Left cardiac atrium (tissue), 4 donors: ENCODE measurements at regions not wholly inside any gene's neighbourhood (a gene's known extent, or its start where the extent isn't known, plus 50 kb on each side); places are given as distances from the start of the nearest gene placed in this dataset.
"Not testable (repeated sequence)": the region's sequence is repeated elsewhere in the genome, so short reads cannot be mapped to it uniquely, and the experiment has no call there.

Experiments
- ATAC-seq, 2 donors: fragments of 200-7000 bp; cut with Tn5 transposase; one replicate each; pipeline ENCODE4 v1.9.1; 2020; ENCODE audit warnings: mild to moderate bottlenecking in 2 of 2, moderate library complexity in 2 of 2
- DNase-seq: peaks from one replicate; pipeline ENCODE4 v3.0.0-alpha.2; 2020
- intact Hi-C, 2 donors: fragments of 100-400 bp; cut with DNase I; formaldehyde crosslinking; loops; one replicate each; pipeline versions ENCODE4 v1.14.1 to v1.15.1; 2022 to 2023
- donor health status: DM: no; HTN: yes; CAD: no.
- donor health status: DM: no; HTN: yes; CAD: no; lungs with severe emphysema.
- donor health status: DM: yes; HTN: yes; CAD: no.
- donor health status: Dilated cardiomyopathy.

DNA sequence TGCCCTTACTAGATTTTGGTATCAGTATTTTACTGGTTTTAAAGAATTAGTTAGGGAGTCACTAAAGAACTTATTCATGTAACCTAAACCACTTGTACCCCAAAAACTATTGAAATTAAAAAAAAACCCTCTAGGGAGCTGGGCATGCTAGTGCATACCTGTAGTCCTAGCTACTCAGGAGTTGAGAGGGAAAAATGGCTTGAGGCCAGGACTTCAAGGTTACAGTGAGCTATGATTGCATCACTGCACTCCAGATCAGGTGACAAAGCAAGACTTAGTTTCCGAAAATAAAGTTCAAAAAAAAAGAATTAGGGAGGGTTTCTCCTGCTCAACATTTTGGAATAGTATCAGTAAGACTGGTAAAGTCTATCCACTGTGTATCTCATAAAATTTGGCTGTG is 364.4 kb upstream of the LUZP2 start:
- ATAC-seq (no peak), DNase-seq (no peak)
- intact Hi-C loops: no loop called here

DNA sequence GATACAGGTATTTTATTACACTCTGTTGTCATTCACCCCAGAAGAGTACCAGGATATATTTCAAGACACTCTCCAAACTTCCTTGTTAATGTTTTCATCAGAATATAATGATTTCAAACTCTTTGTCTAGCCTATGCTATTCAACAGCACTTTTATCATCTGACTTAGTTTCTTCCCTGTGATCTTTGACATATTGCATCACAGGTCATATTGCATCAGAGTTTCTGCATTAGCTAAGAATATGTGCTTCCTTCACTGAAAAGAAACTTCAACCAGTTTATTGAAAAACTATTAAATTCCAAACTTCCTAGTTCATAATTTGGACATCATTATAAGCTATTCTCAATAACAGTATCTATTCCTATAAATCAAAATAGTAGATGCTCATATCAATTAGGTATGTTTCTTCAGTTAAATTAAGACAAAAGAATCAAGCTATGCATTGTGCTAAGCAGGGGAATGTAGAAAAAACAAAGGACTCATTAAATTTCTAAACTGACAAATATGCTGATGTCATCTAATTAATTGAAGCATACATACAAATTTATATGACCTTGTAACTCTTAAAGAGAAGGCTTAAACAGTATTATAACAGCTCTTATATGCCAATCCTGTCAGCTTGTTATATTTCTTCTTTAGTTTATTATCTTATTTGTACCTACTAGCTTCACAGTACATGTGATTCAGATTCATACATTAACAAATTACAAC is 361.8 kb upstream of the LUZP2 start:
- intact Hi-C loops: no loop called here
- no peak for ATAC-seq
- no peak for DNase-seq

DNA sequence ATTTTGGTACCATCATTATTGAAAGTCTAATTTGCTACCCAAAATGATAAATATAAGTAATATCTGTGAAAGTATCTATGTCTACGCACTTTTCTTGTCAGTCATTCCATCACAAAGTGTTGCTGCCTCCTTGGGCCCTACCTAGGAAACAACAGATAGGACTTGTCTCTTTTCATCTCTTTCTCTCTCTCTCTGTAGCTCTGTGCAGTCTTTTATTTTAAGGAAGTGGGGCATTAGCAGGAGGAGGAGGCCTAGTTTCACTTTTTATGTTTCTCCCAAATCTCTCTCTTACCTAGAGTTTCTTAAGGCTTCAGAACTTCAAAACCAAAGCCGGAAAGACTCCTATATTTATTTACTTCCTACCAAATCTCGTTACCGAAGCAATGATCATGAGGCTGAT is 354.8 kb upstream of the LUZP2 start:
- no peak for ATAC-seq
- intact Hi-C loops: no loop called here
- no peak for DNase-seq

DNA sequence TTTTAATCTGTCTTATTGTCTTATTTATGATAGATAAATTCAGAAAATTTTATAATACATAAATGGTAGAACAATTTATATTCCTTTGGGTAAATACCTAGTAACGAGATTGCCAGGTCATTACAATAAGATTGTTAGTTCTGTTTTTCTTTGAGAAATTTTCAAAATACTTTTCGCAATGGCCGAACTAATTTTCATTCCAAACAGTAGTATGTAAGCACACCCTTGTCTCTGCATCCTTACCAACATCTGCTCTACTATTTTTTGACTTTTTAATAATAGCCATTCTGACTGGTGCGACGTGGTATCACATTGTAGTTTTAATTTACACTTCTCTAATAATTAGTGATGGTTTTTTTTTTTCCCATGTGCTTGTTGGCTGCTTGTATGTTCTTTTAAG is 351.4 kb upstream of the LUZP2 start:
- ATAC-seq (no peak), DNase-seq (no peak)
- intact Hi-C loops: no loop called here

DNA sequence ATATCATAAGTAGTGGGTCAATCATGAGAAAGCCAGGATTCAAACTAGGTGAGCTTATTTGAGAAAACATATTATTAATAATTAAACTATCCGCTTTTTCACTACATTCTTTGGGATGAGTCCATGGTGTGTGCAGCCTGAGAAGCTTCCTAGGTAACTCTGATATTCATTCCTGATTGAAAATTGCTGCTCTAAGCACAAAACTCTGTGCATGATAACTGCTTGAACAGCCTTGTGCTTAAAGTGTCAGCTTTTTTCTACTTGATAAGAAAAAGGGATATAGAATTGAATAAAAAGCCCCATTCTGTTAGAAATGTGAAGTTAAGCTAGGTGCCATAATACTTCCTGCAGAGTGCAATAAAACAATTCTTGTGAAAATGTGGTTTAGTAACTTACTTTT is 343.5 kb upstream of the LUZP2 start:
- ATAC-seq (no peak), DNase-seq (no peak)
- intact Hi-C loops: no loop called here

DNA sequence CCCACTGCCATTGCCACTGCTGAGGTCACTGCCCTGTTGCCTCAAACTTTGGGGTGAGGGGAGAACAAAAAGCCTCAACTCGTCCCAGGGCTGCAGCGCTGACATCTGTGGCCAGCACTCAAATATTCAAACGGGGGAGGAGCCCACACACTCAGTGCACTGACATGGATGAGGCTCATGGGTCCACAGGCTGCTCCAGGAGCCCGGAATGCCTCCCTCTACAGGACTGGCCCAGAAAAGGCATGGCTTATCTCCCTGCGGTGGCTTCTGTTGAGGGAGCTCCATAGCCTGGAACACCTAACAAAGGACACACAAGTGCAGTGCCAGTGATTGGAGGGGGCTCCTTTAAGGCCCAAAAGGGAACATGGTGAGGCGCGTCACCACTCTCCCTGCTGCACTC is 341.1 kb upstream of the LUZP2 start:
- intact Hi-C loops: no loop called here

DNA sequence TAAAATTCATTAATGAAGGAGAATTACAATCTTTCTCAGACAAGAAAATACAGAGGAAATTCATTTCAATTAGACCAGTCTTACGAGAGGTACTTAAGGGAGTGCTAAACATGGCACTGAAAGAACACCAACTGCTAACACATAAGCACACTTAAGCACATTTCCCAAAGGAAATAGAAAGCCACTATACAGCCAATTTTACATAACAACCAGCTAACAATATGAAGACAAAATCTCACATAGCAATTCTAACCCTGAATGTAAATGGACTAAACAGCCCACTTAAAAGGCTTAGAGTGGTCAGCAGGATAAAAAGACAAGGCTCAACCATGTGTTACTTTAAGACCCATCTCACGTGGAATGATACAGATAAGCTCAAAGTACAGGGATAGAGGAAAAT is 339.5 kb upstream of the LUZP2 start:
- DNase-seq (no peak), ATAC-seq (no peak)
- intact Hi-C loops: no loop called here

More for the DNA sequence above, 341.1 kb upstream of the LUZP2 start:
- ATAC-seq (no peak), DNase-seq (no peak)

DNA sequence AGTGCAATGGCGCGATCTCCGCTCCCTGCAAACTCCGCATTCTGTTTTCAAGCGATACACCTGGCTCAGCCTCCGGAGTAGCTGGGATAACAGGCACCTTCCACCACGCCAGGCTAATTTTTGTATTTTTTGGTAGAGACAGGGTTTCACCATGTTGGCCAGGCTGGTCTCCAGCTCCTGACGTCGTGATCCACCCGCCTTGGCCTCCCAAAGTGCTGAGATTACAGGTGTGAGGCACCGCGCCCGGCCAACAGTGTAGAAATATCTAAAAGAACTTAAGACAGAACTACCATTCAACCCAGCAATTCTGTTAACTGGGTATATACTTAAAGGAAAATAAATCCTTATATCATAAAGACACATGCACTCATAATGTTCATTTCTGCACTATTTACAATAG is 335.3 kb upstream of the LUZP2 start:
- no peak for ATAC-seq
- intact Hi-C loops: no loop called here
- DNase-seq: no peak

DNA sequence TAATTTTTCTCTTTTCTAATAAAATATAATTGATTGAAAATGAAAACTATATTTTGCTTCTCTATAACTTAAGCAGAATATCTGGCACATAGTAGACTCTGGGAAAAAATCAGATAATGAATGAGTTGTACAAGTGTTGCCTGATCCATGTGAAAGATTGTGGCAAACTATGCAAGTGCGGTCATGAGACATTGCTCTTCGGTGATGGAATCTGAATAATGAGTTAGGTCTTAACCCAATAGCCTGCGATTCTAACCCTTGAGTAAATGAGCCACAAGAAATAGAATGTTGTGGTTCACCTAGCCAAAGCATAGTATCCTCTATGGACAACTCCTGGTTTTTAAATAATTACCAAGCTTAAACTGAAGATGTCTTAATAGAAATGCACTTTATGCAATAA is 333.7 kb upstream of the LUZP2 start:
- no peak for ATAC-seq
- intact Hi-C loops: no loop called here
- DNase-seq: no peak

DNA sequence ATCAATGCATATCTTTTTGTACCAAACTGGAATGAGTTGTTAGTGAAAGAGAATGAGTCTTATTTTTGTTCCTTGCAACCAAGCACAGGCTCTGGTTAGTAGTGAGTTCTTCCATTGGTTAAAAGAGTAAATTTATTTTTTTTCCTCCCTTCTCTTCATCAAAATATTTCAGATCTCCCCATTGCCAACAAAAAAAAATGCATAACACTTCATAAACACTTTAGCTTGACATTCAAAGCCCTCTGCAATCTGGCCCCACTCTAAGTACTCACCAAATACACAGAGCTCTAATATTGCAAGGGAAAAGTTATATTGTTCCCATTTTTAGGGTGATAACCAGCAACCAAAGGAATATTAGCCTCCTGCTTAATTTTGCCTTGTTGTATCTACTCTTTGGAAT is 333.0 kb upstream of the LUZP2 start:
- ATAC-seq (no peak), DNase-seq (no peak)
- intact Hi-C loops: no loop called here

DNA sequence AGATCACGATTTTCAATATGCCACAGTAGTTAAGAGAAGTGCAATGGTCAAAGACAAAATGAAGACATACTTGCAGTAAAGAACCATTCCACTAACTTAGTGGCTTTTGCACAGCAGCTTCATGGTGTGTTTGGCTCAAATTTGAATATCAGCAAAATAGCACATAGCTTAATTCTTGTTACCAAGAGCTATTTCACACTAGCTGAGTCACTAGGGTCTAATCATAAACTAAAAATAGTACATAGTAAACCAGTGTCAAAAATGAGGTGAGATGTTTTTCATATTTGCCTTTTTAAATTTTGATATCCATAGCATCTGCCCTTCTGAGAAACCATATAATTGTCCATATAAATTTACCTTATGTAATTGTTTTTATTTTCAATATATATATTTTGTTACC is 325.0 kb upstream of the LUZP2 start:
- ATAC-seq (no peak), DNase-seq (no peak)
- intact Hi-C loops: no loop called here

DNA sequence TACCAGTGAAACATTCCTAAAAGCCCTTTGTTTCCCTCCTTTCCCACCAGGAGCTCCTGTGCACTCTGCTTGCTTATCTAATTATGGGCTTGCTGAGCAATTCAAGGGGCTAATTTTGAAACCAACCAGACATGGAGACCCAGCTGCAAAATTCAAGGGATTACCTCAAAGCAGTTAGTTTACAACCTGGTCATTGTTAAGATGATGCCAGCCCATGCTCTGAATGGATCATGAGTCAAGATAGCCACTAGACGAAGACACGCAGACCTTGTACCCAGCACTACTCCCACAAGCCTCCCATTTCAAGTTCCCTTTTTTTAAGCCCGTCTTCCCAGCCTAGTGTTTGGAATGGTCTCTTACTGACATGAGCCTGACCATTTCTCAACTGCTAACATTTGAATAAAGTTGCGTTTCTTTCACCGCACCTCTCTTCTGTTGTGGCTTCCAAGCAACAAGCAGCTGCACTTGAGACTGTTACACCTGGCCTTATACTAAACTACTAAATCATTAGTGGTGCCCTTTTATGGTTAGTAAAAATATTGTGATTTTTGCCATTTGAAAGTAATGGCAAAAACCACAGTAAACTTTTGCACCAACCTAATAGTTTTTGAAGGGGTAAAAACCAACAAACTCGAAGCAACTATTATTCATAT is 315.3 kb upstream of the LUZP2 start:
- intact Hi-C loops: no loop called here
- ATAC-seq: no peak
- DNase-seq: no peak

DNA sequence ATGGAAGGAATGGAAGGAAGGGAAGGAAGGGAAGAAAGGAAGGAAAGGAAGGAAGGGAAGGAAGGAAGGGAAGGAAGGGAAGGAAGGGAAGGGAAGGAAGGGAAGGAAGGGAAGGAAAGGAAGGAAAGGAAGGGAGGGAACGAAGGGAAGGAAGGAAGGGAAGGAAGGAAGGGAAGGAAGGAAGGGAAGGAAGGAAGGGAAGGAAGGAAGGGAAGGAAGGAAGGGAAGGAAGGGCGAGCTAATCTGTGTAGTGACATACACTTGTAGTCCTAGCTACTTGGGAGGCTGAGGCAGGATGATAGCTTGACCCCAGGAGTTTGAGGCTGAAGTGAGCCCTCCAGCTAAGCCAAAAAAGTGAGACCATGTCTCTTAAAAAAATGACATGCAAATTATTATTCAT is 311.3 kb upstream of the LUZP2 start:
- ATAC-seq, DNase-seq, intact Hi-C loops: not testable (repeated sequence)

DNA sequence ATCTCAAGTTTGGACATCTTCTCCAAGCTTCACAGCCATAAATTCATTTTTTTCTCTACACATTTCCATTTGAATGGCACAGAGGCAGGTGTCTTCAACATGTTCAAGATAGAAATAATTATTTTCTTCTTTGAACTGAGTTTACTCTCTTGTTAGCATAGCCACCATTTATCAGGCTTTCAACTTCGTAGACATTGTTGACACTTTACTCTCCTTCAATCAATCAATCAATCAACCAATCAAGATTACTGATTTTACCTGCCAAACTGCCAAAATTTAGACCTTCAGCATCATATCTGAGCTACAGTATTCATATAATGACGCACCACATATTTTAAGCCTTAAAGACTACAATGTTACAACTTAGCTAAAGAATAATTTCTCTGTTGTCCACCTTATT is 300.1 kb upstream of the LUZP2 start:
- intact Hi-C loops: no loop called here
- DNase-seq (no peak), ATAC-seq (no peak)

DNA sequence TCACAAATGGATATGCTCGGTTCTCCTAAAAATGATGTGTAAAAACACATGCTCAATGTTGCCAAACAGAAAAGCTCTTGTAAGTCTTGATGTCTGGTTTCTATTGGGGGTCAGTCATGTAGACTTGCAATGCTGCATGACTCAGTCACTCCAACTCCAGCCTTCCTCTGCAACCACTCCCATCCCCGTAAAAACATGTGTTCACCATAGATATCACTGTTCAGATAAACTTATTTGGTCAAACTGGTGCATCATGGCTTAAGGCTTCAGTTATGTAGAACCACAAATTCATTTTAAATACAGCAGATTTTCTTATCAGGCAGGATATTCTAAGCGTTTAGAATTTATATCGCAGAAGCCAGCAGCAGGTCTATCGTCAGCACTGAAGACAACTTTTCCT is 298.4 kb upstream of the LUZP2 start:
- DNase-seq (no peak), ATAC-seq (no peak)
- intact Hi-C loops: no loop called here

DNA sequence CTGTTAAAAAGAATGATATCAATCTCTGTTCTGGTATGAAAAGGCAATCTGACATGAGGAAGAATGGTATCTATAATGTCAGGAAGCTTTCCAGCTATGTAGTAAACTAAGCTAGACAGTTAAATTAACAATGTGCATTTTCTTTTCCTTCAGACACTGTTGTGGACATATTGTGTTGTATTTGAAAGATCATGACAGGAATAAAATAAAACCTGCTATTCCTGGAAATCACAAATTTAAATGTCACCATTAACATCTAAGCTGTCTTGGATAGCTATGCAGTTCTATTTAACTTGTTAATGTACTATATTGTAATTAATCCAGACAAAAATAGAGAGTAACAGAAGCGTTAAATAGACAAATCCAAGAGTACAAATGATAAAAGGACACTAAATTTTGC is 297.4 kb upstream of the LUZP2 start:
- ATAC-seq (no peak), DNase-seq (no peak)
- intact Hi-C loops: no loop called here

DNA sequence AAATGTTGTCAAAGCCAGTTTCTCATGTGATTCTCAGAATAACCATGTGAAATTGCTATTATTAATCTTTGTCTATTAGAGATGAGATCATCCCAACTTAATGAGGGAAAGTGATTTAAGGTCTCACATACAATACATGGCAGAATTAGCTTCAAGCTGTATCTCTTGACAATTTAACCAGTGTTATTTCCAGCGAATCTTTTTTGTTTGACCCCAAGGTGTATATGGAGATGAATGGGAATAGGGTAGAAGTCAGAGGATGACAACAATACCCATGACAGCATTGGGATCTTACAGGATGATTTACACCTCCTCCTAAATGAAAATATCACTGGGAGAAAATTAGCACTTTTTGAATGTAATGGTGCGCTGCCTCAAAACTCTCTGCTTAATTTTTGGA is 290.8 kb upstream of the LUZP2 start:
- ATAC-seq: no peak
- intact Hi-C loops: no loop called here
- no peak for DNase-seq

DNA sequence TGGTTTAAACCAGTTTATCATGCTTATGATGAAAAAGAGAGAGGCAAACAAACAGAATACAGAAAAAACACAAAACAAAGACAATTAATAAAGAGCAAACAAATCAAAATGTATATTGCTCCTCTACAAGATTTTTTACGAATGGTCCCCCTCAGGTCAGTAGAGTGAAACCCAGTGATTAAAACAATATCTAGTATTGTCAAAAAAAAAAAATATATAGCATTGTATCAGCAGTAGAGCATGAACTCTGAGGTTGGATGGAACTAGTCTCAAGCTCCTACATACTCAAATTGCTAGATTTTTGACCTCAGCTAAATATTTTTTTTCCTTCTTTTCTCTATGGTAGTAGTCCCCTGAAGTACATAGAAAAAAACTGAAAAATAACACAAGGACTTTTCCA is 290.3 kb upstream of the LUZP2 start:
- no peak for DNase-seq
- ATAC-seq: no peak
- intact Hi-C loops: no loop called here

DNA sequence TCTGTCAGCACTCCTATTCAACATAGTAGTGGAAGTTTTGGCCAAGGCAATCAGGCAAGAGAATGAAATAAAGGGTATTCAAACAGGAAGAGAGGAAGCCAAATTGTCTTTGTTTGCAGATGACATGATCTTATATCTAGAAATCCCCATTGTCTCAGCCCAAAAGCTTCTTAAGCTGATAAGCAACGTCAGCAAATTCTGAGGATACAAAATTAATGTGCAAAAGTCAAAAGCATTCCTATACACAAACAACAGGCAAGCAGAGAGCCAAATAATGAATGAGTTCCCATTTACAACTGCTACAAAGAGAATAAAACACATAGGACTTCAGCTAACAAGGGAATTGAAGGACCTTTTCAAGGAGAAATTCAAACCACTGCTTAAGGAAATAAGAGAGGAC is 280.4 kb upstream of the LUZP2 start:
- DNase-seq (no peak), ATAC-seq (no peak)
- intact Hi-C loops: no loop called here

DNA sequence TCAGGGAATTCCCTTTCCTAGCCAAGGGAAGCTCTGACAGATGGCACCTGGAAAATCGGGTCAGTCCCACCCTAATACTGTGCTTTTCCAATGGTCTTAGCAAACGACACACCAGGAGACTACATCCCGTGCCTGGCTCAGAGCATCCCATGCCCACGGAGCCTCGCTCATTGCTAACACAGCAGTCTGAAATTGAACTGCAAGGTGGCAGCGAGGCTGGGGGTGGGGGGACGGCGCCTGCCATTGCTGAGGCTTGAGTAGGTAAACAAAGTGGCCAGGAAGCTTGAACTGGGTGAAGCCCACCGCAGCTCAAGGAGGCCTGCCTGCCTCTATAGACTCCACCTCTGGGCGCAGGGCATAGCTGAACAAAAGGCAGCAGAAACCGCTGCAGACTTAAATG is 279.5 kb upstream of the LUZP2 start:
- DNase-seq, intact Hi-C loops, ATAC-seq: not testable (repeated sequence)

DNA sequence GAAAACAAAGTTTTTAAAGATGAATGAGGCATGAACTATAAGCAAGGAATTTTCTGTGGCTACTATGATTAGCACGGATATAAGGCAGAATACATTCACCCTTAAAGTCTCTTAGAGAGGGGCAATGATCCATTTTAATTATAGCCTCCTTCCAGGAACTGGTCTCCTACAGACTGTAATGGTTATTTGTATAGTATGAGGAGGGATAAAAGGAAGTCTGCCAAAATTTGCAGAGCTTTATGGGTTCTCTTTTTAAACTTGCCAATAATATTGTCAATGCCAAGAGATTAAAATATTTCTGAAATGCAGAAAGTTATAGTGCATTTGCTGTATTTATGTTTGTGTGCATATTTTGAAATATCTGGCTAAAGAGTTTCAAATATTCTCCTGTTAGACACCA is 271.4 kb upstream of the LUZP2 start:
- ATAC-seq (no peak), DNase-seq (no peak)
- intact Hi-C loops: no loop called here
